HCEC 1CT (cell line): ENCODE measurements at regions not wholly inside any gene's neighbourhood (a gene's known extent, or its start where the extent isn't known, plus 50 kb on each side); places are given as distances from the start of the nearest gene placed in this dataset.
"Not testable (repeated sequence)": the region's sequence is repeated elsewhere in the genome, so short reads cannot be mapped to it uniquely, and the experiment has no call there.

Experiments
- DNase-seq: peaks from one replicate; pipeline ENCODE4 v3.0.0-alpha.2; 2017

DNA sequence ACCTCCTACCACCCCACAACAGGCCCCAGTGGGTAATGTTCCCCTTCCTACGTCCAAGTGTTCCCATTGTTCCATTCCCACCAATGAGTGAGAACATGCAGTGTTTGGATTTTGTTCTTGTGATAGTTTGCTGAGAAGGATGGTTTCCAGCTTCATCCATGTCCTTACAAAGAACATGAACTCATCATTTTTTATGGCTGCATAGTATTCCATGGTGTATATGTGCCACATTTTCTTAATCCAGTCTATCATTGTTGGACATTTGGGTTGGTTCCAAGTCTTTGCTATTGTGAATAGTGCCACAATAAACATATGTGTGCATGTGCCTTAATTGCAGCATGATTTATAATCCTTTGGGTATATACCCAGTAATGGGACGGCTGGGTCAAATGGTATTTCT is 81.6 kb downstream of the P2RY10 start:
- not testable (repeated sequence) for DNase-seq

DNA sequence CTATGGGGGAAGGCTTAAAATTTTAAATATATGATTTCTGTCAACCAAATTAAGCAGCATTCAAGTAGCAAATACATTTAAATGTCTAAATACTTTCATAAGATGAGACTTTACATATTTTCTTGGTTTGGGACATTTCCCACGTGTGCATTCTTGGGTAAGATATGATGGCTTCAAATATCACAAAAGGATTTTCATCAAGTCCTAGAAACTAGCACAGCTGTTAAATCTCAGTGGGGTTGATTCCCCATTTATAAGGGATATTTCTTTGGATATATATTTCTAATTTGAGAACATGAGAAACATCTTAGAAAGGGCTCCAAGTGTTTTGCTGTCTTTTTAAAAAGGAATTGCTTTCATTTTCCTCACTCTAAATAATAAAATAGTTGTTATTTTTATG is 90.2 kb downstream of the P2RY10 start:
- no peak for DNase-seq

DNA sequence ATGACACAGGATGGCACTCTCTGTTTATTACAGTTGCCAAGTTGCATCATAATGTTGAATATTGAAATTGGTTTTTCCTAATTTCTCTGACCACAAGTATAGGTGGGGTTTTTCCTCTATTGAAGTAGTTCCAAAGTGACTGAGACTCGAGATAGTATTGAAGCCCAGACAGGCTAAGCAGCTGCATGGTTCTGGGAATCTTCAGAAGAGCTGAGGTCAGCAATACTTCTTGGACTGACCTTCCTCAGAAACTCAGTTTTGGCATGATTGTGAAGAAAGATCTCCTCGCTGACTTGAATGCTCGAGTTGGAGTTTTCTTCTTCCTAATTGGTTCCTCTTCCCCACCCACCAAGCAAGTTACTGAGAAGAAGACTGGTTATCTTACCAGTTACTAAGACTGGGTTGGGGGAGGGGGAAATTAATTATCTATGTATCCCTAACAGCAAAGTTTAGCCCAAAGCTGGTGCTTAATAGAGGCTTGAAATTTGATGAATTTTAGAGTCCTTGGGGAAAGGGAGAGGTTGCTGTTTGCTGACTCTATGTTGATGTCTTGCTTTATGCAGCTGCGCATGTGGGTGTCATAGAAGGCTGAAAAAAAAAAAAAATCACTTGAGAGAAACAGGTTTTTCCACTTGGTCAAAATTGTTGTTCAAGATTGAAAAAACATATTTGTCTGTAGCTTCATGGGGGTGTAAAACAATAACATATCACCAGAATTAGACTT is 91.1 kb downstream of the P2RY10 start:
- DNase-seq, result no peak

DNA sequence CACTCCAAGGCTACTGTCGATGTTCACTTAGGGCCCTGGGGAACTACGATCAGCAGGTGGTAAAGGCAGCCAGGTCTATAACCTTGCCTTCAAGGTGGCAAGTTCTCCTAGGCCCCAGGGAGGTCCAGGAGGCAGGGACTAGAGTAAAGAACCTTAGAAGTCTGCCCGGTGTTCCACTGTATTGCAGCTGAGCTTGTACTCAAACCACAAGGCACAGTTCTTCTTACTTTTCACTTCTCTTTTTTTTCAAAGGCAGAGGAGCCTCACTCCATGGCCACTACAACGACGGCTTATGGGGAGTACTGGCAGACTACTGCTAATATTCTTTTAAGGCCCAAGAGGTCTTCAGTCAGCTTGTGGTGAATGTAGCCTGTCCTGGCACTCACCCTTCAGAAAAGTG is 78.8 kb upstream of the GPR174 start:
- DNase-seq, result no peak

DNA sequence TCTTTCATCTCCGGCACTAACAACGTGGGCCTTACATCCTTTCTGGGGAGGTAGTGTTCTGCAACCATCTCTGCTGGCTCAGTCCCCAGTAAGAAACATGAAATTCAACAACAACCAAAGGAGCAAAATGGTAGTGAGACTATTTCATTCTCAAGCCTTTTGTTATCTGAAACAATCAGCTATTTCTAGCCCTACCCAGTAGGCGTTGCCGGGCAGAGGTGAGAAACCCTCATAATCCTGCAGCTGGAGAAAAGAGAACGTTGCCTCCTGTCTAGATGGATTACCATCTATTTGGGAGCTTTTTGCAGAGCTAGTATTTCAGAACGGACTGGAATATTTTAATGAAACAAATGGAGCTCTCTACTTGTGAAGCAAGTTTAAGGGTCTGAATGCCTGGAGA is 66.4 kb upstream of the GPR174 start:
- DNase-seq, result no peak

DNA sequence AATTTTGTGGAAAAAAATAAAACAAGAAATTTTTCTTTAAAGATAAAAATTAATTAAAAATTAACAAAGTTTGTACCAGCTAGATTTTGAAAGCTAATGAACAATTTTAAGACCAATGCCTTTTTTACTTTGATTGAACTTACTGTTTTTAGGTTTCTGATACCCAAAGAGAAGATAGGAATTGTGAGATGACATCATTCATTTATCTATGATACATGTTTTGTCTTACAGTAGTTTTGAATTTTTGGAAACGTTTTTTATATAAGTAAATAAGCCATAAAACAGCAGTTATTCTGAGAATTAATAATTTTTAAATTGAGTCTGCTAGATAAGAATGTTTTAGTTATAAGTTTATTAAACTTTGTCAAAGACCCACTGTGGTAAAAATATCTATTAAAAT is 65.0 kb upstream of the GPR174 start:
- DNase-seq, result no peak

DNA sequence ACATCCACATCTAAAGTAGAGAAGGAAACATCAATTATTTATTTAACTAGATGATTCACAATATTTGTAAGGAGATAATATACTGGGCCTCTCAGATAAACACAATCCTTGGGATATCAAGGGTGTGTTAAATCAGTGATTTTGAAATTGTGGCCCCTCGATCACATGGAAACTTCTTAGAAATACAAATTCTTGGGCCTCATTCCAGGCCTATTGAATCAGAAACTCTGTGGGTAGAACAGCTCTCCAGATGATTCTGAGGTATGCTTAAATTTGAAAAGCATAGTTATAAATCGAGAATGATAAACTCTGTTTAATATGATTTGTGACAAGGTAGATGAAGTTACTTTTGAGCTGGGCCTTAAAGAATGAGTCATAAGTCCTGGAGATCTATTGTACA is 64.3 kb upstream of the GPR174 start:
- DNase-seq, result no peak

DNA sequence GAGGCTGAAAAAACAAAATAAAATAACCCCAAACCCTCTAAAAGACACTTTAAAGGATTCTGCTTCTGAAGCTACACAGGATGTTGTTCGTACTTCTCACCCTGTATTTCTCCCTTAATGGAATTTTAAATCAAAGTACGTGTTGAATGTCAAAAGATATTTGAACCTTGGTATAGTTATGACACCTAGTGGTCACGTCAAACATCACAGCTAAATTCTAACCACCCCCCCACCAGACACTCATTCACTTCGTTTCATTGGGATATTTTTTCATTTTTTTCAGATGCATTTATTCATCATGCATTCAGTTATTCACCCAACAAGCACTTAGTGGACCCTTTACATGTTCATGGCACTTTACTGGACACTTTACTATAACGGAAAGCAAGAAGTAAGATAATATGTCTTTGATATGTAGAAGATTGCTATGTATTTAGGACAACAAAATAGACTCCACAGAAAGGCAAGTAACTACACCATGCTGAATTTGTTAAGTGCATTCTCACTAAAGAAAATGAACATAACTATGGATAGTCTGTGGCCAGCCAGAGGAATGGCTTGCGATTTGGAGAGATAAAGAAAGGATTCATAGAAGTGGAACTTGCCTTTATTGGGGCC is 62.5 kb upstream of the GPR174 start:
- peak; percentile 13 for DNase-seq

DNA sequence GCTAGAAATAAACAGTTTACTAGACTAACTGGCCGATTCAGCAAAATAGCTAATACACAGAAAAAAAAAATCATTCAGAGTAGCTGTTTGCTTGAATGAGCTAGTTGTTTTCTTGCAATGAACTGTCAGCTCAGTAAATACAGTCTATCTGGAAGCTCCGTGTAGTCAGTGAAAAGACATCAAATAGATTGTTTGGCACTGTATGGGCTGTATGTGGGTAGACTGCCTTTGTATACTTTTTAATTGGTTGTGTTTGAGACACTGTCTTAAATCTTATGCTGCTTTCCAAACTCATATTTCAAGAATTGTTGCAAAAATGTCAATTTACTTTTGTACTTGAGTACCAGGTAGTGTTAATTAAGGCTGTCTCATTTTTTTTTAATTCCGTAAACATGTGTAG is 61.6 kb upstream of the GPR174 start:
- no peak for DNase-seq

DNA sequence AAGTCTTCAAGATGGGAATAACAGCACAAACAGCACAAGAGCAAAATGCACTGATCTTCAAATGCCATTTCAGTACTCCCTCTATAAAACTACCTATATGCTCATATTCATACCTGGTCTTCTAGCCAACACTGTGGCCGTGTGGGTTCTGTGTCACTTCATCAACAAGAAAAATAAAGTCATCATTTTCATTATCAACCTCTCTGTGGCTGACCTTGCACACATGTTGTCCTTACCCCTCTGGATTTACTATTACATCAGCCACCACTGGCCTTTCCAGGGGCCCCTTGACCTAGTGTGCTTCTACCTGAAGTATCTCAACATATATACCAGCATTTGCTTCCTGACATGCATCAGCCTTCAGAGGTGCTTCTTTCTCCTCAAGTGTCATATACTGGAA is 59.6 kb upstream of the GPR174 start:
- DNase-seq, result no peak

DNA sequence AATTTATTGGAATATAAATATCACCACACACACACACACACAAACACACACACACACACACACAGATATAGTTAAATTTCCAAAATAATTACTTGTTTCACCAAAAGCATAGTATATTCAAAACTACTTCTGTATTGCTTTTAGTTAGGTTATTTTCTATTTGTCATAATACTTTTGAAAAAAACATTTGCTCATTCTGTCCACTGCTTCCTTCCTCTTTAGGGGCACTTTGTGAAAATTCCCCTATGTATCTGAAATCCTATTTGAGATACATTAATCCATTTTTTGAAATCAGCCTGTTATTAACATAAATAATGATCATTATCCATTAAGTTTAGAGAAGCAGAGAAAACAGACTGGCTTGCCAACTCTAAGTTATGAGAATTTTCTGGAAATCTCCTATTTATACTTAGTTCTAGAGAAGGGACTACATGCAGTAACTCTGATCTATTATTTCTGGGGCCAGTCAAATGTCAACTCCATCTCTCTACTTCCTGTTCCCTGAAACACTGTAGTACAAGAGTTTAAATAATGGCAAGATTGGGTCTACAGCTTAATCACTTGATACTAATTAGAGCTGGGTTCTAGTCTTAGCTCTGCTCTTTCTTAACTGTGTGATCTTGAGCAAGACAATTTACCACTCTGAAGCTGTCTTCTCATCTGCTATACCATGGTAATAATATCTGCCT is 54.4 kb upstream of the GPR174 start:
- DNase-seq, result no peak

DNA sequence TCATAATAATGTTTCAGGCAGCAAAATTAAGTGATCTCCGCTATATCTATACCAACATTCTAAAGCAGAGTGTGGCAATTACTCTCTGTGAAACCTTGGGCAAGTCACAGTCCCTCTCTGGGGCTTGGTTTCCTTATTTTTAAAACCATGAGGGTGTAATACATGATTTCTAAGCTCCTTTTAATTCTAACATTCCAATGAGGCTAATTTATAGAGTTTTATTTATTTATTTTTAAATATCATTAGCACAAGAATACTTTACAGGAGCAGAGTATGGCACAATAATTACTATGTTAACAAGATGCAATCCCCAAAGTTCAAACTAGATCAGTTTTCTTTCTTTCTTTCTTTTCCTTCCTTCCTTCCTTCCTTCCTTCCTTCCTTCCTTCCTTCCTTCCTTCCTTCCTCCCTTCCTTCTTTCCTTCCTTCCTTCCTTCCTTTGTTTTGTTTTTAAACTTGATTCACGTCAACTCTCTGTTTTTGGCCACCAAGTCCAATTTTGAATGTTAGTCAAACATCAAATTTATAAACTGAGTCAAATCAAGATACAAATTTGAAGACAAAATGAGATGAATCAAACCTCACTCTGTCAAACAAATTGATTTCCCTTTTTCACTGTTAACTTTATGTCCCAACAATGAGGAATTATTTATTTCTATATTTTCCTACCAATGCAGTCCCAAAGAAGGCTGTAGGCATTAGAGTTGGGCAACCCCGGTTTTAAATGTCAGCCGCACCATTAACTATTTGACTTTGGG is 50.2 kb upstream of the GPR174 start:
- DNase-seq, result no peak
